ENCODE measurements at regions not wholly inside any gene's neighbourhood (a gene's known extent, or its start where the extent isn't known, plus 50 kb on each side); places are given as distances from the start of the nearest gene placed in this dataset.

GRCh38 chr5:110225949-110226348 lies 500.5 kb downstream of the TMEM232 start:
- no peak for TF ChIP-seq CTCF (IDR thresholded peaks at IDR 0.05)
- no peak for TF ChIP-seq POLR2A (IDR thresholded peaks at IDR 0.05)

Data from uterus (tissue), 2 donors.